ENCODE measurements at regions not wholly inside any gene's neighbourhood (a gene's known extent, or its start where the extent isn't known, plus 50 kb on each side); places are given as distances from the start of the nearest gene placed in this dataset.

DNA sequence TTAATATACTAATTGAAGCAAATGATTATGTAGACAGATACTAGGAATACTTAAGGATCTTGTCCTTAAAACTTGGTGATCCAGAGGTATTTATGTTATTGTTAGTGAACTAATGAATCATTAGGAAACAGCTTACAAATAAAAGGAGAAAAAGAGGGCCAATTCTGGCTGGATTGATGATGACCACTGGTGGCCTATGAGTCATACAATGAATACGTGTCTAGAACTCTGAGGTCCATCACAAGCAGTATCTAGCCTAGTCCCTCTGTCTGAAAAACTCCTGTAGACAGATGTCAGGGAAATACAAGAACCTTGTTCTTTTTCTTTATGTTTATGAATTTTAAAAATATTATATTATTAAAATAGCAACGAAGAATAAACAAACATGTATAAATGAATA, 51.7 kb upstream of the RTL1 start:
- no peak for DNase-seq (ENCODE audit: low read depth in 2 of 2)

GRCh38 chr14:100962494-100962893, 59.0 kb upstream of the RTL1 start:
- DNase-seq (ENCODE audit: low read depth in 2 of 2) = no peak

DNA sequence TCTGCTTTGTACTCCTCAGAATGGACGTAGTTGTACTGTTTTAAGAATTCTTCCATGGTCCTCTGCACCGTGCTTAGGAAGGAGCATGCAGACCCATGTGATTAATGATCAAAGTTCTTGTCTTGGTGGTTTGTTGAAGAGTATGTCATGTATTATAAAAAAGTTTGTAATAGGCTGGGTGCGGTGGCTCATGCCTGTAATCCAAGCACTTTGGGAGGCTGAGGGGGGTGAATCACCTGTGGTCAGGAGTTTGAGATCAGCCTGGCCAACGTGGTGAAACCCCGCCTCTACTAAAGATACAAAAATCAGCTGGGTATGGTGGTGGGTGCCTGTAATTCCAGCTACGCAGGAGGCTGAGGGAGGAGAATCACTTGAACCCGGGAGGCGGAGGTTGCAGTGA, 61.8 kb upstream of the RTL1 start:
- DNase-seq (ENCODE audit: low read depth in 2 of 2) = no peak

DNA sequence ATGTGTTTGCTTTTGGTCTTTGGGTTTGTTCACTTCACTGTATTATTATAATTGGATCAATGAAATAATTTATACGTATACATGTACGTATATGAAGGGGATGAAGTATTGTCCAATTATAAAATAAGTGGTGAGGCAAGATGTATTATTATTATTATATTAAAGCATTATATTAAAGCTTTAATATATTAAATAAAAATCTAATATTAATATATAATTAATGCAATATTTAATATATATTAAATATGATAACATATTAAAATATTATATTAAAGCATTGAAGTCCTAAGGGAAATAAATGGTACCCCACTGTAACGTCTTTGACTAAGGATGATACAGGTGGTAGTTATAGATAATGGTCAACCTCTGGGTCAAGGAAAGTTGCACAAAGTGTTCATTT, 63.7 kb upstream of the RTL1 start:
- no peak for DNase-seq (ENCODE audit: low read depth in 2 of 2)

- DNase-seq (ENCODE audit: low read depth in 2 of 2) = no peak
Measured at GRCh38 chr14:100967930-100968329, 64.4 kb upstream of the RTL1 start.

GRCh38 chr14:100972118-100972897, 68.8 kb upstream of the RTL1 start:
- DNase-seq (ENCODE audit: low read depth in 2 of 2) = no peak

DNA sequence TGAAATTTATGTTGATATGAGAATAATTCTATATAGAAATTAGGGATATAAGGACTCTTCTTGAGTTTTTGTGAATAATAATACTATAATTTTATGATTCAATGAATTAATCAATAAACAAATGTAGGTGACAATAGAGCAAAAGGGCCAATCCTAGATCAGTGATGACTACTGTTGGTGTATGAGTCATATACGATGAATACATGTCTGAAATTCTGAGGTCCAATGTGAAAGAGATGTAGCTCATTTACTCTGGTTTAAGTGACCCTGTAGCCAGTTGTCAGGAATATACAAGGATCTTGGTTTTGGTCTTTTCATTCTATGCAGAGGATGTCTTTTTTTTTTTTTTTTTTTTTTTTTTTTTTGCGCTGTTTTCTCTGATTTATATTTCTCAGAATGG, 72.1 kb upstream of the RTL1 start:
- no peak for DNase-seq (ENCODE audit: low read depth in 2 of 2)

GRCh38 chr14:100979079-100979478, 75.6 kb upstream of the RTL1 start:
- no peak for DNase-seq (ENCODE audit: low read depth in 2 of 2)

DNA sequence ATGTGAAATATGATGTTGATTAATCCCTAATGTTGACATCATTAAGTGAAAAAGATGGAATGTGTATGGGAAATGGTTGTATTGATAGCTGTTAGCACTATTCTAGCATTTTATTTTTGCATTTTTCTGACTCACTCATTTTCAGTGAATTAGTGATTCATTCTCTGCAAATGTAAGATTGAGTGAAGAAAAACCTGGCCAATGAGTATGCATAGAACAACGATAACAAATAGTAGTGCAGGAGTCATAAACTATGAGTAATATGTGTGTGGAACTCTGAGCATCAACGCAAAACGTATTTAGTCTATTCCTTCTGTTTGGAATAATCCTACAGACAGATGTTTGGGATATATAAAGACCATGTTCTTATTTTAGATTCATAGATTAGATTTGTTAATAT, 76.3 kb upstream of the RTL1 start:
- no peak for DNase-seq (ENCODE audit: low read depth in 2 of 2)

DNA sequence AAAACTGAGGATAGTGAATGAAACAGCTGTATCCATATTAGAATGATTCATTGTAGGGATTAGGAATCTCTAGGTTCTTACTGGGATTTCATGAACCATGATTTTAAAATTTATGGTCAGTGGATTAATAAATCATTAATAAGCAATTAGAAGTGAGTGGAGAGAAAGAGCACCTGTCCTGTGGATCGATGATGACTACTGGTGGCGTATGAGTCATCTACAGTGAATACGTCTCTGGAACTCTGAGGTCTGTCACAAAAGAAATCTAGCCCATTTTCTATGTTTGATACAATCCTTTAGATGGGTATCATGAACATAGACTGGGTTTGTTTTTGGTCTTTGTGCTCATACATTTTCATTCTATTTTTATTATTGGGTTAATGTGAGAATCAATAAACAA, 77.3 kb upstream of the RTL1 start:
- no peak for DNase-seq (ENCODE audit: low read depth in 2 of 2)

GRCh38 chr14:100981809-100982208, 78.3 kb upstream of the RTL1 start:
- DNase-seq (ENCODE audit: low read depth in 2 of 2) = no peak

DNA sequence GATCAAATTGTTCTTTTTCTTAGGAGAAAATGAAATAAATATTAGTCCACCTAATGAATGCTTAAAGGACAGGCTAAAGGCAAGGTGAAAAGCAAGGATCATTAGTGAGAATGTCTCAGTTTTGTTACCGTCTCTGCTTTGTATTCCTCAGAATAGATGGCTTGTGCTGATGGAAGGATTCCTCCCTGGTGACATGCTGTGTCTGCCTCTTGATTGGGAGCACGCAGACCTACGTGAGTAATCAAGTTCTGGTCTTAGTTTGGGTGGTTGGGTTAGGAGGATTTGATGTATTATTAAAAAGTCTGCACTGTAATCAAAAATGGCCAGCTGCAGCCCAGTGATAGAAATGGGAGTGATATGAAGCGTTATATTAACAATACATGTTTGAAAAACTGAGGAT, 78.8 kb upstream of the RTL1 start:
- DNase-seq (ENCODE audit: low read depth in 2 of 2) = no peak

- DNase-seq (ENCODE audit: low read depth in 2 of 2) = no peak
Measured at GRCh38 chr14:100982762-100983161, 79.2 kb upstream of the RTL1 start.

DNA sequence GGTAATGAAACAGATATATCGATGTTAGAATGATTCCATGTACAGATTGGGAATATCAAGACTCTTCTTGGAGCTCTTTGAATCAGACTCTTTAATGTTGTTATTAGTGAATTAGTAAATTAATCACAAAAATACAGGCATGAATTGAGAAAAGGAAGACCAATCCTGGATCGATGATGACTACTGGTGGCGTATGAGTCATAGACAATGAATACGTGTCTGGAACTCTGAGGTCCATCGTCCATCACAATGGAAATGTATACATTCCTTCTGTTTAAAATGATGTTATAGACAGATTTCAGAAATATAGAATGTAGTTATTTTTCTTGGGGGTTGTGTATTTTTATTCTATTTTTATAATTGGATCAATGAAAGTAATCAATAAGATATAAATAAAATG, 80.2 kb upstream of the RTL1 start:
- no peak for DNase-seq (ENCODE audit: low read depth in 2 of 2)

GRCh38 chr14:100988011-100988410, 84.5 kb upstream of the RTL1 start:
- DNase-seq (ENCODE audit: low read depth in 2 of 2) = no peak

DNA sequence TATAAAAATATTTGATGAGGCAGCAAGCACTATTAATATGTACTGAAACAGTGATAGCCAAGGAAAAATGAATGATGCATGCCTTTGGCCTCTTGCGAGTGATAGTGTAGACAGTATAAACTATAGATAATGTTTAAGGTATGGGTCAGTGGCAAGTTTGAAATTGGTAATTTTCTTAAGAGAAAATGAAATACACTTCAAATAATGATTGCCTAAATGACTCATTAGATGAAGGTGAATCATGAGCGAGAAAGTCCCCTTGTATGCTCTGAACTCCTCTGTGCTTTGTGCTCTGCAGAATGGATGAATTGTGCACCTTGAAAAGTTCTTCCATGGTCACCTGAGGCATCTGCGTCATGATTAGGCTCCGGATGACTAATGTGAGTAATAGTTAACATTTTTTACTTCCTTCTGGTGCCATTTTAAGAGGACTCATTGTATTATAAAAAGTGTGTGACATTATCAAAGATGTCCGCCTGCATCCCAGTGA, 84.9 kb upstream of the RTL1 start:
- no peak for DNase-seq (ENCODE audit: low read depth in 2 of 2)

DNA sequence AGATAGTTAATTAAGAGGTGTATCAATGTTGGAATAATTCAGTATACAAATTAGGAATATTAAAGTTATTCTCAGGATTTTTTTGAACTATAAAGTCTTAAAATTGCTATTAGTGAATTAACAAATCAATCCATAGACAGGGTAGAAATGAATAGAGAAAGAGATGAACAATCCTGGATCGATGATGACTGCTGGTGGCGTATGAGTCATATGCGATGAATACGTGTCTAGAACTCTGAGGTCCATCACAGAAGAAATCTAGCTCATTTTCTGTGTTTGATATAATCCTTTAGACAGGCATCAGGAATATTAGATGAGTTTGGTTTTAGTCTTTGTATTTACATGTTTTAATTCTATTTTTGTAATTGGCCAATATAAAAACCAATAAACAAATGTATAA, 85.4 kb upstream of the RTL1 start:
- no peak for DNase-seq (ENCODE audit: low read depth in 2 of 2)

GRCh38 chr14:100989924-100990323, 86.4 kb upstream of the RTL1 start:
- DNase-seq (ENCODE audit: low read depth in 2 of 2) = no peak

GRCh38 chr14:100994082-100994481, 90.6 kb upstream of the RTL1 start:
- DNase-seq (ENCODE audit: low read depth in 2 of 2) = no peak

DNA sequence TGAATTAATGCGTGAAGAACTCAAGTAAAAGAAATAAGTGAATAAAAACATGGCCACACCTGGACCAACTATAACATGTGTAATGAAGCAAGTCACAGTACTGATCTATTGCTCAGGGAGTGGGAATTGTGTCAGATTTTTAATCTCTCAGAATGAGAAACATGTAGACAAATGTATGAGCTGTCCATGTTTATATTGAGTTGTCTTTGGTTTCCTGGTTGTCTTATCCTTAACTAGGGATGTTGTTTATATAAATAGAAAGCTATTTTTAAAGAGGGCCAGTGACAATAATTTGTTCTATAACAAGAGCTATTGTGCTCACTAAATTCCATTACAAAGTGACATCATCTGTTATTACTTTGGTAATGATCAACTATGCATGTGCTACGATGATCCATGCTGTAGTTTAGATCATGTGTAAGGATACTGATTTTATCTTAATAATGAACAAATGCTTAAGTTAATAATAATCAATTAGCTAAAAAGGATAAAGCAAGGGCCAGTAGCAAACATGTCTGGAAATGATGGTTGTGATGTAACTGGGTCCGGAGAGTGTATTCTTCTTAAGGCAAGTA, 91.3 kb upstream of the RTL1 start:
- DNase-seq (ENCODE audit: low read depth in 2 of 2) = no peak

GRCh38 chr14:101000711-101001250, 97.3 kb upstream of the RTL1 start:
- DNase-seq (ENCODE audit: low read depth in 2 of 2) = no peak

DNA sequence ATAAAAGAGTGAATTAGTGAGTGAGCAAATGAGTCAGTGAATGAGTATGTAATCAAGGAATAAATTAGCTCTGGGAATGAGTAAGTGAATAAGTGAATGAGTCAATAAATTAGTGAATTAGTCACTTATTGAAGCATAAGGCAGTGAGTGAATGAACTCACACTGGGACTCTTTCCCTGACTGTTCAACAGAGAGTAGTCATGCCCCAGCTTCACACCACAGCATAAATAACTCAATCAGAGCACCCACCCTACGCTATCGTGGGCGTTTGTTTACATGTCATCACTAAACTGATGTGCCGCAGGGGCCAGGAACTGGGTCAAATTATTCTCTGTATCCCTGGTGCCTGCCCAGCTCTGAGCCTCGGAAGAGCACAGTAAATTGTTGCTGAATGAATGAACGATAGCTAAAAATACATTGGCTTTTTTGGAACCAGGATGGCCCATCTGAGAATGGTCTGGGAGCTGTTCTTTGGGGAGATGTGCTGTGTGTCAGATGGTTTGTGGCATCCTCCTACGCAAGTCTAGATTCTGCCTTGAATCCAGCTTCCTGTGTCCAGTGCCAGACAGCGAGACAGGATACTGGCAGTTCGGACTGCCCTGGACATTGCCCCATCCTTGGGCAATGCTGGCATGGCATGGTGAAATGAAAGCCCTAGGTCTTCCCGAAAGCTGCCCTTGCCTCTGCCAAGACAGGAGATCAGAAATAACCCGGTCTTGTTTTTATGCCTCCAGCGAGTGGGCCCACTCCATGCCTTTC, 98.0 kb upstream of the RTL1 start:
- no peak for DNase-seq (ENCODE audit: low read depth in 2 of 2)

DNA sequence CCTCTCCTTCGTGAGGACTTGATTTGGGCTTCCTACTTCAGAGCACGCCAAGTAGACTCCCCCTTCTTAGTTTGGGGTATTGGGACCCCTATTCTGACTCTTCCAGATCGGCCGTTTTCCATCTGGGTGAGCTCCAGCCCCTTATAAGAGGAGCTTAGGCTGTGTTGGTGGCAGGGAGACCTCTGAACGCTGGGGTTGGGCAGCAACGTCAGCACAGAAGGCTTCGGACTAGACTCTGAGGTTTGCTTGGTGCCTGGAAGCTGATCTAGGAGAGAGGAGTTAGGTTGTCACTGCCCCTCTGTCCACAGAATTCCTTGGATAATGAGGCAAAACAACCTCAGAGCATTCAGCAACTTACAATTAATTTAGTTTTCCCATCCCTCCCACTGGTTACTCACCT, 99.2 kb upstream of the RTL1 start:
- DNase-seq (ENCODE audit: low read depth in 2 of 2) = no peak

Measured in stimulated activated CD8-positive, alpha-beta memory T cell treated with anti-CD3 and anti-CD28 coated beads, Interleukin-2, amount 100 ng/mL, for 1 hour (primary cell).